Colonic mucosa (tissue), 4 donors: ENCODE measurements at regions not wholly inside any gene's neighbourhood (a gene's known extent, or its start where the extent isn't known, plus 50 kb on each side); places are given as distances from the start of the nearest gene placed in this dataset.

Experiments used
- DNase-seq: peaks from one replicate; pipeline ENCODE4 v3.0.0-alpha.2; 2020
- H3K27ac ChIP-seq: fragments of 200-600 bp; one replicate; pipeline ENCODE4 v1.8.0; 2021
- H3K27me3 ChIP-seq: fragments of 200-600 bp; one replicate; pipeline ENCODE4 v1.8.0; 2021
- H3K36me3 ChIP-seq: fragments of 200-600 bp; one replicate; pipeline ENCODE4 v1.8.0; 2021
- H3K4me1 ChIP-seq: fragments of 200-600 bp; one replicate; pipeline ENCODE4 v1.8.0; 2021; ENCODE audit warnings: mild to moderate bottlenecking
- H3K4me3 ChIP-seq: fragments of 200-600 bp; one replicate; pipeline ENCODE4 v1.8.0; 2021
- H3K9ac ChIP-seq, 2 donors: one replicate each; pipeline ENCODE4 v1.7.0; 2013; ENCODE audit warnings: control low read depth in 2 of 2, low read depth in 2 of 2, low read length in 2 of 2
- H3K9me3 ChIP-seq: fragments of 200-600 bp; one replicate; pipeline ENCODE4 v1.8.0; 2021
- CTCF ChIP-seq: fragments of 200-600 bp; IDR thresholded peaks from one replicate; pipeline ENCODE4 v1.8.0; 2022; ENCODE audit warnings: antibody characterized with exemption, mild to moderate bottlenecking
- intact Hi-C: fragments of 100-400 bp; cut with DNase I; formaldehyde crosslinking; loops from one replicate; pipeline ENCODE4 v1.14.1; 2022
- donor health status: healthy.
- donor health status: DM: no; HTN: no; CAD: no.
- donor health status: DM: no; HTN: no; CAD: no.

GRCh38 chr2:118300832-118301231 lies 212.6 kb downstream of the INSIG2 start:
- H3K27ac ChIP-seq = no peak overlapping the region
- no peaks in the 10 kb centered on the region for H3K27me3 ChIP-seq
- no peak for TF ChIP-seq CTCF
- H3K4me1 ChIP-seq = no peaks in the 10 kb centered on the region
- H3K9ac ChIP-seq = no peak overlapping the region
- H3K9me3 ChIP-seq = no peaks in the 10 kb centered on the region
- DNase-seq = no peak
- no peak overlapping the region for H3K4me3 ChIP-seq
- intact Hi-C loops = no loop called here
- H3K36me3 ChIP-seq = no peaks in the 10 kb centered on the region

GRCh38 chr2:118296663-118297062 lies 208.4 kb downstream of the INSIG2 start:
- H3K27me3 ChIP-seq = no peaks in the 10 kb centered on the region
- no peaks in the 10 kb centered on the region for H3K36me3 ChIP-seq
- H3K9ac ChIP-seq = no peak overlapping the region
- TF ChIP-seq CTCF = no peak
- H3K4me1 ChIP-seq = no peaks in the 10 kb centered on the region
- no peak for DNase-seq
- no peaks in the 10 kb centered on the region for H3K9me3 ChIP-seq
- intact Hi-C loops = no loop called here
- no peak overlapping the region for H3K4me3 ChIP-seq
- H3K27ac ChIP-seq = no peak overlapping the region

- intact Hi-C loops = no loop called here
- no peak for DNase-seq
- H3K4me1 ChIP-seq = no peaks in the 10 kb centered on the region
Observed at GRCh38 chr2:118295592-118296390, 207.5 kb downstream of the INSIG2 start.

GRCh38 chr2:118294063-118294462 lies 205.8 kb downstream of the INSIG2 start:
- Histone ChIP-seq H3K27me3 (no peaks in the 10 kb centered on the region), H3K9me3 (no peaks in the 10 kb centered on the region), H3K36me3 (no peaks in the 10 kb centered on the region), H3K4me3 (no peak overlapping the region), H3K4me1 (no peaks in the 10 kb centered on the region), H3K27ac (no peak overlapping the region), H3K9ac (no peak overlapping the region)
- no peak for TF ChIP-seq CTCF
- no peak for DNase-seq
- intact Hi-C loops = no loop called here

More at GRCh38 chr2:118295592-118296390, 207.5 kb downstream of the INSIG2 start:
- H3K36me3 ChIP-seq = no peaks in the 10 kb centered on the region
- no peak overlapping the region for H3K9ac ChIP-seq
- no peaks in the 10 kb centered on the region for H3K27me3 ChIP-seq
- no peak for TF ChIP-seq CTCF
- H3K4me3 ChIP-seq = no peak overlapping the region
- no peak overlapping the region for H3K27ac ChIP-seq
- H3K9me3 ChIP-seq = no peaks in the 10 kb centered on the region

- TF ChIP-seq CTCF = no peak
- Histone ChIP-seq H3K4me3 (no peak overlapping the region), H3K9me3 (no peaks in the 10 kb centered on the region), H3K9ac (no peak overlapping the region), H3K27me3 (no peaks in the 10 kb centered on the region), H3K4me1 (no peaks in the 10 kb centered on the region), H3K27ac (no peak overlapping the region), H3K36me3 (no peaks in the 10 kb centered on the region)
- intact Hi-C loops = no loop called here
- DNase-seq = no peak
Observed at GRCh38 chr2:118292991-118293390, 204.7 kb downstream of the INSIG2 start.
